GM19438 (cell line): ENCODE measurements at regions not wholly inside any gene's neighbourhood (a gene's known extent, or its start where the extent isn't known, plus 50 kb on each side); places are given as distances from the start of the nearest gene placed in this dataset.

Experiments used
- ATAC-seq: cut with Tn5 transposase; IDR thresholded peaks from one replicate; pipeline ENCODE4 v1.9.1; 2021; ENCODE audit warnings: low read depth; ENCODE audit not compliant: unreplicated experiment

DNA sequence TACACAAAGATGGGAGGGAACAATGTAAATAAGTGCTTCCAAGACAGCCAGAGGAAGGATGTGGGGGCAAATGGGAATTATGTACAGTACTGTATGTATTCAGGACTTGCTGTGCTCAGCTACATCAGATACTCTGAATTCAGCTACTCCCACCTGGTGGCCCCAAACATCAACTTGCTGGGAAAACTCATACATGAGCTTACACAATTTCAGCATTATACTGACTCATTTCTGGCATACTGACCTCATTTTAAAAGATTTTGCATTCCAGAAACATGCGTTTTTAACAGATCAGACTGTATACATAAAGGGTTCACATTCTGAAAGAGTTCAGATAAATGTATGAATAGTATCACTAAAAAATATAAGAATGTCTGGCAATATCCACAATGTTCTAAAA is 59.7 kb downstream of the GPX5 start:
- no peak for ATAC-seq

DNA sequence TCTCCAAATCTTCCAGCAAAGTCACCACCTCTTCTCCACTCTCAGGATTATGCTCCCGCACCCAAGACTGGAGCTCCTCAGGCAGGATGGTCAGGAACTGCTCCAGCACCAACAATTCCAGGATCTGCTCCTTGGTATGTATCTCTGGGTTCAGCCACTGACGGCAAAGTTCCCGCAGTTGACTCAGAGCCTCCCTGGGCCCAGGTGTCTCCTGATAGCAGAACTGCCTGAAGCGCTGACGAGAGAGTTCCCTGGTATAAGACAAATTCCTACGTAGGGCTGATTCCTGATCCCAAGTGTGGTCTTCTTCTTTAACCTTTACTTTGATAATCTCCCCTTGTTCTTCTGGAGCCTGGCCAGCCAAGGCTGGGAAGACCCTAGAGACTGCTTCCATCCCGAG is 60.6 kb downstream of the GPX5 start:
- no peak for ATAC-seq

DNA sequence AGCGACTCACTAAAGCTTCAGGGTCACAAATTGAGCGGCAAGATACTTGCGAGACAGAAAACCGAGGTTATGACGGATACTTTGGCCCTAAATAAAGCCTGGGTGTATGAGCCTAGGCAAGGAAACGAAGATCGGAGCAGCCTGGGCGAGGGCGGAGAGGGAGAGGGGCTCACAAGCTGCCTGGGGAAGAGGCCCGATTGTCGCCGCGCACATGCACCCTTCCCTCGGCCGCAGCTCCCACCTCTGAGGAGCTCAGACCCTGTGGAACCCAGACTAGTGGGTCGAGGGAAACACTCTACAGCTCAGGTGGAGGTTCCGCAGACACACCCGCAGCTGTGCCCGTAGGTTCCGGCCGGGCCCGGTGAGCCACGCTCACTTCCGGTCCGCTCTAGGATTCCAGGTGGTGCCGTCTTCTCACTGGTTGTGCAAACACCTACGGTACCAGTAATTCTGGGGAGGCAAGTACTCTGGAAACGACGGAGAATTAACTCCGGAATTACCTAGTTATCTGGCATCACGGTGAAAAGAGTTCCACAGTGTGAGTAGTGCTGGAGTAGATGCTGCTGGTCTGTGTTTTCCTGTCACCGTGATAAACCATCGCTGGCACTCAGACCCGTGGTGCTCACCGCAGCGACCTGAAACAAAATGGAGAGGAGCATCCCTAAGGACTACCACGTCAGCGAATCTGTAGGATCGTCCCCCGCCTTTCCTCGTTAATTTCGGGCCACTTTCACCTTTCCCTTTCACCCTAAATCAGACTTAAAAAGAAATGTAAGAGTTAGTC is 61.5 kb downstream of the GPX5 start:
- peak; percentile 74 for ATAC-seq

DNA sequence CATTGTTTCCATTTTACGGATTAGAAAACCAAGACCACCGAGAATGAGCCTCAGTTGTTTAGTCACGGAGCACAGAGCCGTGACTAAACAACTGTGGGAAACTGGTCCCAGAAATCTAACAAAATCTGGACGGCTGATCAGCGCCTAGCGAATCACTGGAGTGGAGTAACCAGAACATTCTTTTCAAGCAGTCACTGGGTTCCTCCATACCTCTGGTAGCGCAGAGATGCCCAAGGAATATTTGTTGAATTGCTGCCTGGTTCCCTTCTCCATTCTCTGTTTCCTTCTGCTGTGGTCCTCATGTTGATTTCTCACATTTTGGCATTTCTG is 62.0 kb downstream of the GPX5 start:
- no peak for ATAC-seq

DNA sequence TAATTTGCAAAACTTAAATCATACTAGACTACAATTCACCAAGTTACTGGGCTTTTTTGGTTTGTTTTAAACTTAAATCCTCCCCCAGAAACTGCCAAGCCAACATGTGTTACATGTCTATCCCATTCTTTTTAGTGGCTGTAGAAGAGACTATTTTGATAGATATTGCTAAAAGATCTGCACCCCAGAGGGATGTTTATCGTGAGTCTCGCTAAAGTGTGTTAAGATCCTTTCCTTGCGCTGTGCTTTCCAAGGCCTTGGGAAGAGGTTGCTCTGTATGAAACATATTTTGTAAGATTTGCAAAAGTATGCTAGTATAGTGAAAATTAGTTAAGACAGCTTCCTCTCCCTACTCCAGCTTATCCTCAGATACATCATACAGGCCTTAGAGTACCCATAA is 63.0 kb downstream of the GPX5 start:
- no peak for ATAC-seq

DNA sequence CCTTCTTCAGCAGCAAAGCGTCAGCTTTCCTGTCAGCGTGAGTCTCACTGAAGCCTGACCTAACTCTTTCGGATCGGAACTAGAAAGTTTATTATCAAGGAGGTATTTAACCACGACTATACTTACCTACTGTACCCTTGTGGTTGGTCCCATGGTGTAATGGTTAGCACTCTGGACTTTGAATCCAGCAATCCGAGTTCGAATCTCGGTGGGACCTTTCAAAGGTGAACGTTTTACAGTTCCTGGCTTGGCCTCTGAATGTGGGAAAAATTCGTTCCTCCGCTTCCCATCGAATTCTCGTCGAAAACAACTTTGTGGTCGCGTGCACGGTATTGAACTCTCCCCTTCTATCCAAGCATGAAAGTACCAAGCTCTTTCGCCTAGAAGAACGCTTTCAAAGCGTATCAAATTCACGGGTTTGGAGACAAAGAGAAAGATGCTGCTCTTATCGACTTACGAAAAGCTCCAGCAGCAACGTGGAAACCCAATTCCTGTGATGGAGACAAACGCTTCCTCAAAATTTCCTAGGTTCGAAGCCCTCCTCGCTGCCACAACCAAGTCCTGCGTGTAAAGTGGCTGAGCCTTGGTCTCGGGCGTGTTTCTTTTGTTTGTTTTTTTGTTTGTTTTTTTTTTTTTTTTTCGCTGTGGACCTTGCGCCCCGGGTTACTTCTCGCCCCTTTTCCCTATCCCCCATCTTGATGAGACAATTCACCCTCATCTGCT is 63.7 kb downstream of the GPX5 start:
- ATAC-seq, result peak; percentile 60

- no peak for ATAC-seq
Observed at GRCh38 chr6:28589957-28590349, 64.3 kb downstream of the GPX5 start.

DNA sequence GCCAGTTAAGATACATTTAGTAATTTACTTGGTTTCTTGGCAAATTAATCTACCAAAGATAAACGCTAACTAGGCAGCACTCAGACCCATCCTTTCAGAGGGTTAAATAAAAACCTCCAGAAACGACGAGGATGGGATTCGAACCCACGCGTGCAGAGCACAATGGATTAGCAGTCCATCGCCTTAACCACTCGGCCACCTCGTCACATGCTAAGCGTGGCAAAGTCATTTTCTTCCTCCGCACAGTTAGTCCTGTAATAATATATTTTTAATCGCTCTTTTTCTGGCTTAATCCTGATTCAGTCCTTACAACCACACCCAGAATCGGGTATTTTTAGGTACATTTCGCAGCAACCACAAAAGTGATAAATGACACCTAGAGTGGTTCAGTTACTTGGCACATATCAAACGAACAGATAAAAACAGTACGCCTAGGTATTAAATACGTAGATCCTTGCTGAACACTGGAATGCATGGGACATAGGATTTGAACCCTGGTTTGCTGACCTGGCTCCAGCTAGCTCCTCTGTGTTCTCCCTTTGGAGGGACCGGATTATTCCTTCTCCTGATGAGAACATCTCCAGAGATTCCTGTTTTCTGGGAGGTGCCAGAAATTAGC is 71.6 kb downstream of the GPX5 start:
- no peak for ATAC-seq

DNA sequence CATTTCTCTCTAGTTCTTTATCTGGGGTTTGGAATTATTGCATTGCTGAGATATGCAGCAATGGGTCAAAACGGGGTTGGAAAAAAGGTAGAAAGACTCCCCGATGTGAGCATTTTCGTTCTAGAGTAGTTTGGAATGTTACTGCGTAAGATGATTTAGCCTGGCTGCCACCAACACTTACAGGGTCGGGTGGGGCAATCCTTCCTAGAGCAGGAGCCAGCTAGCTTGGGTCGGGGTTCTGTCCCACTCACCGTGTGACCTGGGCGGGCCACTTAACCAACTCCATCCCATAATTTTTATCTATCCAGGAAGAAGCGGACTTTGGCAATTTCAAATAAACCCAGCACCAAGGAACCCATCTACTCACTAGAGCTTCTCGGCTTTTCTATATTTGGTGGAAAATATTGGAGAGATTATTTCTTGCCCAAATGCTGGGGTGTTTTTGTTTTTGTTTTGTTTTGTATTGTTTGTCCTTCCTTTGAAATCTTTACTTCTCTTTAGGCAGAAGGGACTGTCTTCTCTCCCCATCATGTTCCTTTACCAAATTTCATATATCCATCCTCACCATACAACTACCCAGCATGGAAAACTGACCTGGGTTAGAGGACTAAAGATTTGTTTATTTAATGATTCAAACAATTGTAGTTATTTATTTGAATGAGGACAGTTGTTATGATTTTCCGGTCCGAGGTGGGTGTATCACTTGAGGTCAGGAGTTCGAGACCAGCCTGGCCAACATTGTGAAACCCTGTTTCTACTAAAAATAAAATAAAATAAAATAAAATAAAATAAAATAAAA is 72.4 kb downstream of the GPX5 start:
- no peak for ATAC-seq

DNA sequence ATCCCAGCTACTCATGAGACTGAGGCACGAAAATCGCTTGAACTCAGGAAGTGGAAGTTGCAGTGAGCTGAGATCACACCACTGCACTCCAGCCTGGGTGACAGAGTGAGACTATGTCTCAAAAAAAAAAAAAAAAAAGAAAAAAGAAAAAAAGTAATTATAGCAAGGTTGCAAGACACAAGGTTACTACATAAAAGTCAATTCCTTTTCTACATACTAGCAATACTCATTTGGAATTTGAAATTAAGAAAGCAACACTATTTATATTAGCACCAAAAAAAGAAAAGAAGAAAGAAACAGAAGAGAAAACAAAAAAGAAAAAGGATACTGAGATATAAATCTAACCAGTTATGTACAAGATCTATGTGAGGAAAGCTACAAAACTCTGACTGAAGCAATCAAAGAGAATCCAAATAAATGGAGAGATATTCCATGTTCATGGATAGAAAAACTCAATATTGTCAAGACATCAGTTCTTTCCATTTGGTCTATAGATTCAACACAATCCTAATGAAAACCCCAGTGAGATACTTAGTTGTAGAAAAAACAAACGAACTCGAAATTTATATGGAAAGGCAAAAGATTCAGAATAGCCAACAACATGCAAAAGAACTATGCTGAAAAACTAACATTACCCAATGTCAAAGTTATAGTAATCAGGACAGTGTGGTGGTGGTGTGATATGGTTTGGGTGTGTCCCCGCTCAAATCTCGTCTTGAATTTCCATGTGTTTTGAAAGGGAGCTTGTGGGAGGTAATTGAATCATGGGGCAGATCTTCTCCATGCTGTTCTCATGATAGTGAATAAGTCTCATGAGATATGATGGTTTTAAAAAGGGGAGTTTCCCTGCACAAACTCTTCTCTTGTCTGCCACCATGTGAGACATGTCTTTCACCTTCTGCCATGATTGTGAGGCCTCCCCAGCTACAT is 73.3 kb downstream of the GPX5 start:
- no peak for ATAC-seq

- ATAC-seq, result no peak
Observed at GRCh38 chr6:28600245-28600644, 74.6 kb downstream of the GPX5 start.

- no peak for ATAC-seq
Observed at GRCh38 chr6:28603891-28604290, 78.2 kb downstream of the GPX5 start.

GRCh38 chr6:28606424-28607391 is 81.0 kb downstream of the GPX5 start:
- ATAC-seq, result no peak

DNA sequence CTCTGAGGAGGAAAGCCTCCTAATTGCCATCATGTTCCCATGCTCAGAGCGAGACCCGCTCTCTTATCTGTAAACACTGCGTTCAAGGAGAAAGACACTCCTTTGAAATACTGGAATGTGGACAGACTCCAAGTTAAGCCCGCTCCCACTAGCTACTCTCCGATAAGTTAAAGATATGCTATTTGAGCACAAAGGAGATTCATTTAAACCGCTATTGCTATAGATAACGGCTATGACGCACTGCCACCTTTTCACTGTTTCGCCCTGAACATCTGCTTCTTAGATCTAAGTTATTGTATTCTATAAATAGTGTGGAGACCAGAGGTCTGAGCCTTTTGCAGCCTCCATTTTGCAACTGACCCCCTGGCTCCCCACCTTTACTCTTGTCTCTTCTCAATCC is 82.3 kb downstream of the GPX5 start:
- no peak for ATAC-seq

DNA sequence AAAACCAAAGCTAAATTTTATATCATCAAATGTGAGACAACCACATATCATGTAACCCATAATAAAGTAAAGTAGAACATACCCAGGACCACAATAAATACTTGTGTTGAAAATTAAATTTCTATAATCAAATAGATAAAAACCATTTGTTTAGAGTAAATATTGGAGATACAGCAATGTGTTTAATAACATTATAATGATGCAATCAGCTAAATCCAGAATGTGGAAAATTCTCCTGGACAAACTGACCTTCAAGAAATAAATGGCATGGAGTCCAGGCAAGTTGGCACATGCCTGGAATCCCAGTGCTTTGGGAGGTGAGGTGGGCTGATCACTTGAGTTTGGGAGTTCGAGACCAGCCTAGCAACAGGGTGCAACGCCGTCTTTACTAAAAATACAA is 84.0 kb downstream of the GPX5 start:
- ATAC-seq, result no peak

DNA sequence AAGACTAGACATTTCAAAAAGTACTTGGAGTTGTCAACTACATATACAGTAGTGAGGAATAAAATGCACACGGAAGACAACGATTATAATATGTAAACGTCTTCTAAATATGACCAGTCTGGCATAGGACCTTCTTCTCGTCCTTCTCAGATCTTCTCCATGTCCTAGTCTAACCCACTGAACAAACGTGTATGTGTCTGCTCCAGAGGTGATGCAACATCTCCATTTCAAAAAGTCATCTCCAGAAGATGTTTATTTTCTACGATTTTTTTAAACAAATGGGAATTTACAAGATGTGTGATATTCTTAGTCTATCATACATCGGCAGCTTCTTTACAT is 89.9 kb downstream of the GPX5 start:
- no peak for ATAC-seq

- no peak for ATAC-seq
Observed at GRCh38 chr6:28615955-28616747, 90.5 kb downstream of the GPX5 start.

GRCh38 chr6:28618898-28619555 is 93.3 kb downstream of the GPX5 start:
- no peak for ATAC-seq
